SH-SY5Y (cell line): ENCODE measurements at regions not wholly inside any gene's neighbourhood (a gene's known extent, or its start where the extent isn't known, plus 50 kb on each side); places are given as distances from the start of the nearest gene placed in this dataset.

Experiments
- GATA2 ChIP-seq: IDR thresholded peaks from 2 replicates; pipeline ENCODE4 v1.6.1; 2011; ENCODE audit warnings: mild to moderate bottlenecking, low read depth, low read length
- GATA3 ChIP-seq: IDR thresholded peaks from 2 replicates; pipeline ENCODE4 v1.6.1; 2011; ENCODE audit warnings: low read depth, mild to moderate bottlenecking, low read length, moderate library complexity

GRCh38 chr3:161430307-161430706 is 59.0 kb upstream of the SPTSSB start:
- no peak for TF ChIP-seq GATA3
- no peak for TF ChIP-seq GATA2
